ENCODE measurements at regions not wholly inside any gene's neighbourhood (a gene's known extent, or its start where the extent isn't known, plus 50 kb on each side); places are given as distances from the start of the nearest gene placed in this dataset.

DNA sequence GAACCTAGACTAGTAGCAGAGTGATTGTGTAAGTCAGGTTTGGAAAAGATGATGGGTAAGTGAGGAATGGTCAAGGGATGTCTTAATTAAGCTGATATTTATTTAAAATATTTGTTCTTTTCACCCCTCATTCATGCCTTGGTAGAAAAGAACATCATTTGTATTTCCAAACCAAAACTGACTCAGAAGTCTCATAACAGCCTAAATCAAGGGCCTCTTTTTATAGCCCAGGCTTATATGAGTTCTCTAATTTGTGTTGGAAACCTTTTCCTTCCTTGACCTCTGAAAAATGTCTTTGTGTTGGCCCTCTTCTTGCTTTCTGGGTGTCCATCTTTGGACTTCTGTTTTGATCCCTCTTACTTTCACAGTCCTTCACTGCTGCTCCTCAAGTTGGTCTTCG is 1428.2 kb downstream of the MRPL39 start:
- no peaks in the 10 kb centered on the region for H4K20me1 ChIP-seq (replicated peaks; ENCODE audit: insufficient read depth)
- TF ChIP-seq, protein P1, sequence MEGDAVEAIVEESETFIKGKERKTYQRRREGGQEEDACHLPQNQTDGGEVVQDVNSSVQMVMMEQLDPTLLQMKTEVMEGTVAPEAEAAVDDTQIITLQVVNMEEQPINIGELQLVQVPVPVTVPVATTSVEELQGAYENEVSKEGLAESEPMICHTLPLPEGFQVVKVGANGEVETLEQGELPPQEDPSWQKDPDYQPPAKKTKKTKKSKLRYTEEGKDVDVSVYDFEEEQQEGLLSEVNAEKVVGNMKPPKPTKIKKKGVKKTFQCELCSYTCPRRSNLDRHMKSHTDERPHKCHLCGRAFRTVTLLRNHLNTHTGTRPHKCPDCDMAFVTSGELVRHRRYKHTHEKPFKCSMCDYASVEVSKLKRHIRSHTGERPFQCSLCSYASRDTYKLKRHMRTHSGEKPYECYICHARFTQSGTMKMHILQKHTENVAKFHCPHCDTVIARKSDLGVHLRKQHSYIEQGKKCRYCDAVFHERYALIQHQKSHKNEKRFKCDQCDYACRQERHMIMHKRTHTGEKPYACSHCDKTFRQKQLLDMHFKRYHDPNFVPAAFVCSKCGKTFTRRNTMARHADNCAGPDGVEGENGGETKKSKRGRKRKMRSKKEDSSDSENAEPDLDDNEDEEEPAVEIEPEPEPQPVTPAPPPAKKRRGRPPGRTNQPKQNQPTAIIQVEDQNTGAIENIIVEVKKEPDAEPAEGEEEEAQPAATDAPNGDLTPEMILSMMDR (conservative IDR thresholded peaks at IDR 0.05; ENCODE audit: low read depth in 2 of 2): no peak
- TF ChIP-seq NANOG (IDR thresholded peaks at IDR 0.05; ENCODE audit: borderline replicate concordance) (no peak), ZNF114 (CRISPR knock-in tag; IDR thresholded peaks at IDR 0.05) (no peak), EZH2phosphoT487 (IDR thresholded peaks at IDR 0.05; ENCODE audit: unreplicated experiment) (no peak), POLR2AphosphoS5 (IDR thresholded peaks at IDR 0.05; ENCODE audit: low read depth) (no peak), STAT1 (IDR thresholded peaks at IDR 0.05; ENCODE audit: unreplicated experiment) (no peak), ZNF331 (CRISPR knock-in tag; IDR thresholded peaks at IDR 0.05; ENCODE audit: low read depth) (no peak), EZH2 (IDR thresholded peaks at IDR 0.05; ENCODE audit: low read depth, unreplicated experiment) (no peak), JUNB (IDR thresholded peaks at IDR 0.05; ENCODE audit: unreplicated experiment) (no peak), CREB1 (CRISPR knock-in tag; IDR thresholded peaks at IDR 0.05; ENCODE audit: low read depth) (no peak)
- TF ChIP-seq, protein P2, sequence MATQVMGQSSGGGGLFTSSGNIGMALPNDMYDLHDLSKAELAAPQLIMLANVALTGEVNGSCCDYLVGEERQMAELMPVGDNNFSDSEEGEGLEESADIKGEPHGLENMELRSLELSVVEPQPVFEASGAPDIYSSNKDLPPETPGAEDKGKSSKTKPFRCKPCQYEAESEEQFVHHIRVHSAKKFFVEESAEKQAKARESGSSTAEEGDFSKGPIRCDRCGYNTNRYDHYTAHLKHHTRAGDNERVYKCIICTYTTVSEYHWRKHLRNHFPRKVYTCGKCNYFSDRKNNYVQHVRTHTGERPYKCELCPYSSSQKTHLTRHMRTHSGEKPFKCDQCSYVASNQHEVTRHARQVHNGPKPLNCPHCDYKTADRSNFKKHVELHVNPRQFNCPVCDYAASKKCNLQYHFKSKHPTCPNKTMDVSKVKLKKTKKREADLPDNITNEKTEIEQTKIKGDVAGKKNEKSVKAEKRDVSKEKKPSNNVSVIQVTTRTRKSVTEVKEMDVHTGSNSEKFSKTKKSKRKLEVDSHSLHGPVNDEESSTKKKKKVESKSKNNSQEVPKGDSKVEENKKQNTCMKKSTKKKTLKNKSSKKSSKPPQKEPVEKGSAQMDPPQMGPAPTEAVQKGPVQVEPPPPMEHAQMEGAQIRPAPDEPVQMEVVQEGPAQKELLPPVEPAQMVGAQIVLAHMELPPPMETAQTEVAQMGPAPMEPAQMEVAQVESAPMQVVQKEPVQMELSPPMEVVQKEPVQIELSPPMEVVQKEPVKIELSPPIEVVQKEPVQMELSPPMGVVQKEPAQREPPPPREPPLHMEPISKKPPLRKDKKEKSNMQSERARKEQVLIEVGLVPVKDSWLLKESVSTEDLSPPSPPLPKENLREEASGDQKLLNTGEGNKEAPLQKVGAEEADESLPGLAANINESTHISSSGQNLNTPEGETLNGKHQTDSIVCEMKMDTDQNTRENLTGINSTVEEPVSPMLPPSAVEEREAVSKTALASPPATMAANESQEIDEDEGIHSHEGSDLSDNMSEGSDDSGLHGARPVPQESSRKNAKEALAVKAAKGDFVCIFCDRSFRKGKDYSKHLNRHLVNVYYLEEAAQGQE (IDR thresholded peaks at IDR 0.05; ENCODE audit: unreplicated experiment): no peak
- TF ChIP-seq, protein P3, sequence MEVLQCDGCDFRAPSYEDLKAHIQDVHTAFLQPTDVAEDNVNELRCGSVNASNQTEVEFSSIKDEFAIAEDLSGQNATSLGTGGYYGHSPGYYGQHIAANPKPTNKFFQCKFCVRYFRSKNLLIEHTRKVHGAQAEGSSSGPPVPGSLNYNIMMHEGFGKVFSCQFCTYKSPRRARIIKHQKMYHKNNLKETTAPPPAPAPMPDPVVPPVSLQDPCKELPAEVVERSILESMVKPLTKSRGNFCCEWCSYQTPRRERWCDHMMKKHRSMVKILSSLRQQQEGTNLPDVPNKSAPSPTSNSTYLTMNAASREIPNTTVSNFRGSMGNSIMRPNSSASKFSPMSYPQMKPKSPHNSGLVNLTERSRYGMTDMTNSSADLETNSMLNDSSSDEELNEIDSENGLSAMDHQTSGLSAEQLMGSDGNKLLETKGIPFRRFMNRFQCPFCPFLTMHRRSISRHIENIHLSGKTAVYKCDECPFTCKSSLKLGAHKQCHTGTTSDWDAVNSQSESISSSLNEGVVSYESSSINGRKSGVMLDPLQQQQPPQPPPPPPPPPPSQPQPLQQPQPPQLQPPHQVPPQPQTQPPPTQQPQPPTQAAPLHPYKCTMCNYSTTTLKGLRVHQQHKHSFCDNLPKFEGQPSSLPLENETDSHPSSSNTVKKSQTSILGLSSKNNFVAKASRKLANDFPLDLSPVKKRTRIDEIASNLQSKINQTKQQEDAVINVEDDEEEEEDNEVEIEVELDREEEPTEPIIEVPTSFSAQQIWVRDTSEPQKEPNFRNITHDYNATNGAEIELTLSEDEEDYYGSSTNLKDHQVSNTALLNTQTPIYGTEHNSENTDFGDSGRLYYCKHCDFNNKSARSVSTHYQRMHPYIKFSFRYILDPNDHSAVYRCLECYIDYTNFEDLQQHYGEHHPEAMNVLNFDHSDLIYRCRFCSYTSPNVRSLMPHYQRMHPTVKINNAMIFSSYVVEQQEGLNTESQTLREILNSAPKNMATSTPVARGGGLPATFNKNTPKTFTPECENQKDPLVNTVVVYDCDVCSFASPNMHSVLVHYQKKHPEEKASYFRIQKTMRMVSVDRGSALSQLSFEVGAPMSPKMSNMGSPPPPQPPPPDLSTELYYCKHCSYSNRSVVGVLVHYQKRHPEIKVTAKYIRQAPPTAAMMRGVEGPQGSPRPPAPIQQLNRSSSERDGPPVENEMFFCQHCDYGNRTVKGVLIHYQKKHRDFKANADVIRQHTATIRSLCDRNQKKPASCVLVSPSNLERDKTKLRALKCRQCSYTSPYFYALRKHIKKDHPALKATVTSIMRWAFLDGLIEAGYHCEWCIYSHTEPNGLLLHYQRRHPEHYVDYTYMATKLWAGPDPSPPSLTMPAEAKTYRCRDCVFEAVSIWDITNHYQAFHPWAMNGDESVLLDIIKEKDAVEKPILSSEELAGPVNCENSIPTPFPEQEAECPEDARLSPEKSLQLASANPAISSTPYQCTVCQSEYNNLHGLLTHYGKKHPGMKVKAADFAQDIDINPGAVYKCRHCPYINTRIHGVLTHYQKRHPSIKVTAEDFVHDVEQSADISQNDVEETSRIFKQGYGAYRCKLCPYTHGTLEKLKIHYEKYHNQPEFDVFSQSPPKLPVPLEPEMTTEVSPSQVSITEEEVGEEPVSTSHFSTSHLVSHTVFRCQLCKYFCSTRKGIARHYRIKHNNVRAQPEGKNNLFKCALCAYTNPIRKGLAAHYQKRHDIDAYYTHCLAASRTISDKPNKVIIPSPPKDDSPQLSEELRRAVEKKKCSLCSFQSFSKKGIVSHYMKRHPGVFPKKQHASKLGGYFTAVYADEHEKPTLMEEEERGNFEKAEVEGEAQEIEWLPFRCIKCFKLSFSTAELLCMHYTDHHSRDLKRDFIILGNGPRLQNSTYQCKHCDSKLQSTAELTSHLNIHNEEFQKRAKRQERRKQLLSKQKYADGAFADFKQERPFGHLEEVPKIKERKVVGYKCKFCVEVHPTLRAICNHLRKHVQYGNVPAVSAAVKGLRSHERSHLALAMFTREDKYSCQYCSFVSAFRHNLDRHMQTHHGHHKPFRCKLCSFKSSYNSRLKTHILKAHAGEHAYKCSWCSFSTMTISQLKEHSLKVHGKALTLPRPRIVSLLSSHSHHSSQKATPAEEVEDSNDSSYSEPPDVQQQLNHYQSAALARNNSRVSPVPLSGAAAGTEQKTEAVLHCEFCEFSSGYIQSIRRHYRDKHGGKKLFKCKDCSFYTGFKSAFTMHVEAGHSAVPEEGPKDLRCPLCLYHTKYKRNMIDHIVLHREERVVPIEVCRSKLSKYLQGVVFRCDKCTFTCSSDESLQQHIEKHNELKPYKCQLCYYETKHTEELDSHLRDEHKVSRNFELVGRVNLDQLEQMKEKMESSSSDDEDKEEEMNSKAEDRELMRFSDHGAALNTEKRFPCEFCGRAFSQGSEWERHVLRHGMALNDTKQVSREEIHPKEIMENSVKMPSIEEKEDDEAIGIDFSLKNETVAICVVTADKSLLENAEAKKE (CRISPR knock-in tag; IDR thresholded peaks at IDR 0.05): no peak
- TF ChIP-seq, protein P4, sequence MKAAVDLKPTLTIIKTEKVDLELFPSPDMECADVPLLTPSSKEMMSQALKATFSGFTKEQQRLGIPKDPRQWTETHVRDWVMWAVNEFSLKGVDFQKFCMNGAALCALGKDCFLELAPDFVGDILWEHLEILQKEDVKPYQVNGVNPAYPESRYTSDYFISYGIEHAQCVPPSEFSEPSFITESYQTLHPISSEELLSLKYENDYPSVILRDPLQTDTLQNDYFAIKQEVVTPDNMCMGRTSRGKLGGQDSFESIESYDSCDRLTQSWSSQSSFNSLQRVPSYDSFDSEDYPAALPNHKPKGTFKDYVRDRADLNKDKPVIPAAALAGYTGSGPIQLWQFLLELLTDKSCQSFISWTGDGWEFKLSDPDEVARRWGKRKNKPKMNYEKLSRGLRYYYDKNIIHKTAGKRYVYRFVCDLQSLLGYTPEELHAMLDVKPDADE (IDR thresholded peaks at IDR 0.05): no peak
- no peak overlapping the region for H3K27ac ChIP-seq (ENCODE audit: low read depth)
- DNase-seq (ENCODE audit: low spot score) (no peak), ATAC-seq (no peak)
- Mint-ChIP-seq H3K4me1 (no peaks in the 10 kb centered on the region), H3K4me3 (no peak overlapping the region), H3K27me3 (ENCODE audit: insufficient read depth, low read depth, poor library complexity) (peaks cover 2% of the 10 kb centered on the region), H3K9me3 (peaks cover 71% of the 10 kb centered on the region), H3K36me3 (ENCODE audit: low read depth) (peaks cover 7% of the 10 kb centered on the region; the same call in 1 of the 3 replicates), H3K27ac (no peak overlapping the region)
- H3K9me2 ChIP-seq (ENCODE audit: insufficient read depth): no peaks in the 10 kb centered on the region
- no peaks in the 10 kb centered on the region for H3K27me3 ChIP-seq (ENCODE audit: insufficient read depth)
- no peak overlapping the region for H3K4me3 ChIP-seq
- no peak overlapping the region for H3K4me2 ChIP-seq
- no peaks in the 10 kb centered on the region for H3K4me1 ChIP-seq (ENCODE audit: insufficient read depth)
- H3K79me2 ChIP-seq (replicated peaks; ENCODE audit: insufficient read depth): no peaks in the 10 kb centered on the region
- no peaks in the 10 kb centered on the region for H3F3A ChIP-seq (replicated peaks; ENCODE audit: low read depth)
- H2AFZ ChIP-seq: no peak overlapping the region
- H3K36me3 ChIP-seq (ENCODE audit: insufficient read depth): no peaks in the 10 kb centered on the region

Data from GM23338 (cell line).